ENCODE measurements at regions not wholly inside any gene's neighbourhood (a gene's known extent, or its start where the extent isn't known, plus 50 kb on each side); places are given as distances from the start of the nearest gene placed in this dataset.
"Not testable (repeated sequence)": the region's sequence is repeated elsewhere in the genome, so short reads cannot be mapped to it uniquely, and the experiment has no call there.

- DNase-seq (ENCODE audit: low read depth); H3K4me3 ChIP-seq (ENCODE audit: low read depth, low read length); H3K36me3 ChIP-seq (ENCODE audit: control insufficient read depth, insufficient read depth, low read length); H3K27me3 ChIP-seq (ENCODE audit: control insufficient read depth, insufficient read depth, low read length): not testable (repeated sequence)
Observed at GRCh38 chr2:111428915-111429314, 308.2 kb downstream of the BCL2L11 start.

GRCh38 chr2:111429353-111429752 lies 308.6 kb downstream of the BCL2L11 start:
- not testable (repeated sequence) for H3K4me3 ChIP-seq (ENCODE audit: low read depth, low read length); H3K36me3 ChIP-seq (ENCODE audit: control insufficient read depth, insufficient read depth, low read length); H3K27me3 ChIP-seq (ENCODE audit: control insufficient read depth, insufficient read depth, low read length); DNase-seq (ENCODE audit: low read depth)

GRCh38 chr2:111430817-111431661 lies 310.3 kb downstream of the BCL2L11 start:
- DNase-seq (ENCODE audit: low read depth); H3K27me3 ChIP-seq (ENCODE audit: control insufficient read depth, insufficient read depth, low read length); H3K36me3 ChIP-seq (ENCODE audit: control insufficient read depth, insufficient read depth, low read length); H3K4me3 ChIP-seq (ENCODE audit: low read depth, low read length): not testable (repeated sequence)

GRCh38 chr2:111432423-111432822 lies 311.7 kb downstream of the BCL2L11 start:
- not testable (repeated sequence) for DNase-seq (ENCODE audit: low read depth); H3K27me3 ChIP-seq (ENCODE audit: control insufficient read depth, insufficient read depth, low read length); H3K4me3 ChIP-seq (ENCODE audit: low read depth, low read length); H3K36me3 ChIP-seq (ENCODE audit: control insufficient read depth, insufficient read depth, low read length)

GRCh38 chr2:111432916-111433499 lies 312.3 kb downstream of the BCL2L11 start:
- DNase-seq (ENCODE audit: low read depth); H3K4me3 ChIP-seq (ENCODE audit: low read depth, low read length); H3K36me3 ChIP-seq (ENCODE audit: control insufficient read depth, insufficient read depth, low read length); H3K27me3 ChIP-seq (ENCODE audit: control insufficient read depth, insufficient read depth, low read length): not testable (repeated sequence)

- H3K36me3 ChIP-seq (ENCODE audit: control insufficient read depth, insufficient read depth, low read length); H3K4me3 ChIP-seq (ENCODE audit: low read depth, low read length); DNase-seq (ENCODE audit: low read depth); H3K27me3 ChIP-seq (ENCODE audit: control insufficient read depth, insufficient read depth, low read length): not testable (repeated sequence)
Observed at GRCh38 chr2:111433892-111434607, 313.3 kb downstream of the BCL2L11 start.

GRCh38 chr2:111434608-111434939 lies 313.9 kb downstream of the BCL2L11 start:
- not testable (repeated sequence) for H3K27me3 ChIP-seq (ENCODE audit: control insufficient read depth, insufficient read depth, low read length); H3K4me3 ChIP-seq (ENCODE audit: low read depth, low read length); H3K36me3 ChIP-seq (ENCODE audit: control insufficient read depth, insufficient read depth, low read length); DNase-seq (ENCODE audit: low read depth)

GRCh38 chr2:111435553-111436310 lies 315.0 kb downstream of the BCL2L11 start:
- H3K36me3 ChIP-seq (ENCODE audit: control insufficient read depth, insufficient read depth, low read length); DNase-seq (ENCODE audit: low read depth); H3K4me3 ChIP-seq (ENCODE audit: low read depth, low read length); H3K27me3 ChIP-seq (ENCODE audit: control insufficient read depth, insufficient read depth, low read length): not testable (repeated sequence)

- H3K4me3 ChIP-seq (ENCODE audit: low read depth, low read length); H3K36me3 ChIP-seq (ENCODE audit: control insufficient read depth, insufficient read depth, low read length); H3K27me3 ChIP-seq (ENCODE audit: control insufficient read depth, insufficient read depth, low read length); DNase-seq (ENCODE audit: low read depth): not testable (repeated sequence)
Observed at GRCh38 chr2:111436411-111436810, 315.7 kb downstream of the BCL2L11 start.

- not testable (repeated sequence) for H3K4me3 ChIP-seq (ENCODE audit: low read depth, low read length); H3K27me3 ChIP-seq (ENCODE audit: control insufficient read depth, insufficient read depth, low read length); H3K36me3 ChIP-seq (ENCODE audit: control insufficient read depth, insufficient read depth, low read length); DNase-seq (ENCODE audit: low read depth)
Observed at GRCh38 chr2:111437288-111437990, 316.7 kb downstream of the BCL2L11 start.

- not testable (repeated sequence) for H3K36me3 ChIP-seq (ENCODE audit: control insufficient read depth, insufficient read depth, low read length); H3K27me3 ChIP-seq (ENCODE audit: control insufficient read depth, insufficient read depth, low read length); H3K4me3 ChIP-seq (ENCODE audit: low read depth, low read length); DNase-seq (ENCODE audit: low read depth)
Observed at GRCh38 chr2:111438161-111438560, 317.4 kb downstream of the BCL2L11 start.

GRCh38 chr2:111439237-111439636 lies 318.5 kb downstream of the BCL2L11 start:
- DNase-seq (ENCODE audit: low read depth); H3K36me3 ChIP-seq (ENCODE audit: control insufficient read depth, insufficient read depth, low read length); H3K4me3 ChIP-seq (ENCODE audit: low read depth, low read length); H3K27me3 ChIP-seq (ENCODE audit: control insufficient read depth, insufficient read depth, low read length): not testable (repeated sequence)

- DNase-seq (ENCODE audit: low read depth); H3K4me3 ChIP-seq (ENCODE audit: low read depth, low read length); H3K36me3 ChIP-seq (ENCODE audit: control insufficient read depth, insufficient read depth, low read length); H3K27me3 ChIP-seq (ENCODE audit: control insufficient read depth, insufficient read depth, low read length): not testable (repeated sequence)
Observed at GRCh38 chr2:111441614-111442013, 320.9 kb downstream of the BCL2L11 start.

Data from kidney epithelial cell (primary cell).